Chondrocyte (in vitro differentiated cells): ENCODE measurements at regions not wholly inside any gene's neighbourhood (a gene's known extent, or its start where the extent isn't known, plus 50 kb on each side); places are given as distances from the start of the nearest gene placed in this dataset.
A peak's percentile ranks its signal among the peaks of the same experiment; 100 is the strongest.

ENCODE experiments used
- DNase-seq: peaks from one replicate; pipeline ENCODE4 v3.0.0; 2021; ENCODE audit warnings: mixed read lengths, low spot score
- H3K27ac Mint-ChIP-seq: one replicate; pipeline ENCODE4 v1.8.0; 2021; ENCODE audit warnings: mild to moderate bottlenecking, moderate library complexity, mixed read lengths; ENCODE audit not compliant: unreplicated experiment
- H3K27me3 Mint-ChIP-seq: 2 replicates; pipeline ENCODE4 v1.8.0; 2021; ENCODE audit warnings: low read depth, mixed read lengths
- H3K36me3 Mint-ChIP-seq: 2 replicates; pipeline ENCODE4 v1.8.0; 2021; ENCODE audit warnings: low read depth, mixed read lengths
- H3K4me1 Mint-ChIP-seq: 2 replicates; pipeline ENCODE4 v1.8.0; 2021; ENCODE audit warnings: low read depth, mild to moderate bottlenecking, mixed read lengths
- H3K4me3 Mint-ChIP-seq: one replicate; pipeline ENCODE4 v1.8.0; 2021; ENCODE audit warnings: mild to moderate bottlenecking, moderate library complexity, mixed read lengths; ENCODE audit not compliant: unreplicated experiment
- H3K9me3 Mint-ChIP-seq: 2 replicates; pipeline ENCODE4 v1.8.0; 2021; ENCODE audit warnings: low read depth, mixed read lengths
- TF ChIP-seq, protein P1 (sequence below): fragments of 200-600 bp; sonication (generic); IDR thresholded peaks from 2 replicates; pipeline ENCODE4 v1.5.0; 2021; ENCODE audit warnings: antibody characterized with exemption, mild to moderate bottlenecking, moderate library complexity

DNA sequence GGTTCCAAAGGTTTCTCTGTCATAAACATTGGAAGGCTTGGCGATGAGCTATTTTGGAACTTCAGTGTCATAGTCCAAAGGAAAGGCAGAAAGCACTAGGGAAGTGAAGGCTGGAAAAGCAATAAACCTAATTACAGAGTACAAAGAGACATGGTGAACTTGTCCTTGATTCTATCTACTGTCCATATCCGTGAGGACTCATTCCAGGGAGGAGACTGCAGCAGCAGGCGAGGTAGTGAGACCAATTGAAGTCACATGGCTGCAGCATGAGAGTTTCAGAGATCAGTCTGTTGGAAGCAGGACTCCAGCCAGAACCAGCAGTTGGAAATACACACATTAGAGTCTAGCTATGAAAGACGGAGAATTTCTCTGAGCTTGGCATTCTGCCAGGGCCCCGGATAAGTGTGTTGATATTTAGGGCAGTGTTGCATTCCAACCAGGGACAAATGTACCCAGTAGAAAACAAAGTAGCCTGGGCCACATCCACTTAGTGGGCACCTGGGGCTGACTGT, 54.1 kb upstream of the ARHGAP42 start:
- Mint-ChIP-seq H3K9me3 (no peaks in the 10 kb centered on the region), H3K4me1 (peaks cover 33% of the 10 kb centered on the region), H3K27me3 (no peaks in the 10 kb centered on the region), H3K36me3 (no peaks in the 10 kb centered on the region), H3K4me3 (no peak overlapping the region), H3K27ac (peak overlapping the region; percentile 60)
- TF ChIP-seq, protein P1, sequence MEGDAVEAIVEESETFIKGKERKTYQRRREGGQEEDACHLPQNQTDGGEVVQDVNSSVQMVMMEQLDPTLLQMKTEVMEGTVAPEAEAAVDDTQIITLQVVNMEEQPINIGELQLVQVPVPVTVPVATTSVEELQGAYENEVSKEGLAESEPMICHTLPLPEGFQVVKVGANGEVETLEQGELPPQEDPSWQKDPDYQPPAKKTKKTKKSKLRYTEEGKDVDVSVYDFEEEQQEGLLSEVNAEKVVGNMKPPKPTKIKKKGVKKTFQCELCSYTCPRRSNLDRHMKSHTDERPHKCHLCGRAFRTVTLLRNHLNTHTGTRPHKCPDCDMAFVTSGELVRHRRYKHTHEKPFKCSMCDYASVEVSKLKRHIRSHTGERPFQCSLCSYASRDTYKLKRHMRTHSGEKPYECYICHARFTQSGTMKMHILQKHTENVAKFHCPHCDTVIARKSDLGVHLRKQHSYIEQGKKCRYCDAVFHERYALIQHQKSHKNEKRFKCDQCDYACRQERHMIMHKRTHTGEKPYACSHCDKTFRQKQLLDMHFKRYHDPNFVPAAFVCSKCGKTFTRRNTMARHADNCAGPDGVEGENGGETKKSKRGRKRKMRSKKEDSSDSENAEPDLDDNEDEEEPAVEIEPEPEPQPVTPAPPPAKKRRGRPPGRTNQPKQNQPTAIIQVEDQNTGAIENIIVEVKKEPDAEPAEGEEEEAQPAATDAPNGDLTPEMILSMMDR = no peak
- DNase-seq = no peak

DNA sequence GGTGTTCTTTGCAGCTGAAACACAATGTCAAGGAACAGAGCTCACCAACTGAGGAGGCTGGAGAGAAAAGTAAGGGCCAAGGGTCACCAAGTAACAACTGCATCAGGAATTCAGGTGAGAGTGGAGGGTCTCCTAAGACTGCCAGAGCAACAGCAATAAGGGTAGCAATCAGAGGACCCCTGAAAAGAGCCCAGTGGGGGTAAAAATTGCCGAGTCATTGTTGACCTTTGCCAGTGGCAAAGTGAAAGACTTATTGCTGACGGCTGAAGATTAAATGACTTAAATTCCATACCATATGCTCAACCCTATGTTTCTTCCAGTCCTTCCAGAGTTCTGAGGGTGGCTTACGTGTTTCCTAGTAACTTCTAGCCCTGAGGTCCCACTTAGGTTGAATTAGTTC, 51.9 kb upstream of the ARHGAP42 start:
- TF ChIP-seq, protein P1 = no peak
- no peaks in the 10 kb centered on the region for H3K36me3 Mint-ChIP-seq
- H3K4me3 Mint-ChIP-seq = no peak overlapping the region
- H3K4me1 Mint-ChIP-seq = peaks cover 48% of the 10 kb centered on the region
- no peaks in the 10 kb centered on the region for H3K27me3 Mint-ChIP-seq
- no peaks in the 10 kb centered on the region for H3K9me3 Mint-ChIP-seq
- no peak for DNase-seq
- no peak overlapping the region for H3K27ac Mint-ChIP-seq

DNA sequence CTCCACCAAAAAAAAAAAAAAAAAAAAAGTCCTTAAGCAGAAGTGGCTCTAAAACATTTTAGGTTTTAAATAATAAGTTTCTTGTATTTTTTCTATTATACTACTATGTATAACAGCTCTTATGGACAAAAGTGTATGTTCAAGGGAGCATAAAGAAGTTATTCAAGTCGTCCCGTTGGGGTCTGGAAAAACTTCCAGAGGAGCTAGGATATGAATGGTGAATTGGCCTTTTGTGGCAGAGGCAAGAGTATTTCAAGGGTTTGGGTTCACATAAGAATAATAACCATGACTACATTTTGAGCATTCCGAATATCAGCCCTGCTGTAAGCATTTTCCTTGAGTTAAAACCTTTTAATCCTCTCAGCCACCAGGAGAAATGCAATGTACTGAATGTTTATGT, 50.6 kb upstream of the ARHGAP42 start:
- H3K27ac Mint-ChIP-seq = no peak overlapping the region
- H3K9me3 Mint-ChIP-seq = no peaks in the 10 kb centered on the region
- no peaks in the 10 kb centered on the region for H3K27me3 Mint-ChIP-seq
- H3K4me3 Mint-ChIP-seq = no peak overlapping the region
- TF ChIP-seq, protein P1 = no peak
- peaks cover 51% of the 10 kb centered on the region for H3K4me1 Mint-ChIP-seq
- no peaks in the 10 kb centered on the region for H3K36me3 Mint-ChIP-seq
- no peak for DNase-seq
